HepG2 (cell line): ENCODE measurements at regions not wholly inside any gene's neighbourhood (a gene's known extent, or its start where the extent isn't known, plus 50 kb on each side); places are given as distances from the start of the nearest gene placed in this dataset.
A peak's percentile ranks its signal among the peaks of the same experiment; 100 is the strongest.

Experiments
- ATAC-seq: fragments of 200-7000 bp; cut with Tn5 transposase; 3 replicates; pipeline ENCODE4 v1.9.1; 2020; ENCODE audit warnings: mild to moderate bottlenecking, moderate library complexity
- BruUV-seq: library from RNA; stranded (reverse); fragments of 400-500 nt; replicated peaks from 2 replicates; lab custom pipeline; 2021; lab: Mats Ljungman, UMichigan
- CTCF ChIA-PET: fragments of 300-600 bp; formaldehyde crosslinking; extraction: SDS; loops from one replicate; lab custom pipeline; 2021; ENCODE audit warnings: low total read pairs, inconsistent platforms, low intra/inter-chr PET ratio; lab: Yijun Ruan, JAX
- POLR2A ChIA-PET: fragments of 350-600 bp; sonication (Branson Sonifier 250); formaldehyde crosslinking; loops from one replicate; lab custom pipeline; 2020; ENCODE audit warnings: antibody characterized with exemption, inconsistent platforms; lab: Yijun Ruan, JAX
- DNase-seq: peaks from one replicate; pipeline ENCODE4 v3.0.0-alpha.2; 2015; ENCODE audit warnings: low spot score
- FAIRE-seq: peaks from 3 replicates; lab custom pipeline; 2011; peaks lifted over from hg19 to GRCh38; lab: Jason Lieb, UNC
- H2AFZ ChIP-seq: one replicate; pipeline ENCODE4 v1.6.1; 2011; ENCODE audit warnings: low read length, inconsistent platforms
- H3K27ac ChIP-seq: fragments of 300-600 bp; 3 replicates; pipeline ENCODE4 v1.8.0; 2011; ENCODE audit warnings: mixed run types, mild to moderate bottlenecking, mixed read lengths, low read length, inconsistent platforms; ENCODE audit not compliant: insufficient read depth; ENCODE audit errors: extremely low read length
- H3K27me3 ChIP-seq, 2 experiments: fragments of 200-600 bp in 1 of 2; 2 replicates in 1 of 2; 3 replicates in 1 of 2; pipeline versions ENCODE4 v1.6.0 to v1.8.0; 2011; ENCODE audit warnings: low read length in 2 of 2, mild to moderate bottlenecking in 2 of 2, moderate library complexity in 2 of 2, inconsistent platforms in 1 of 2; ENCODE audit not compliant: insufficient read depth in 2 of 2, control insufficient read depth in 1 of 2
- H3K36me3 ChIP-seq, 2 experiments: fragments of 200-600 bp in 1 of 2; replicated peaks in 1 of 2; 2 replicates in 1 of 2; 3 replicates in 1 of 2; pipeline versions ENCODE4 v1.5.1 to v1.8.0; 2011; ENCODE audit warnings: low read length in 2 of 2, inconsistent platforms in 1 of 2; ENCODE audit not compliant: insufficient read depth in 2 of 2, control insufficient read depth in 1 of 2
- H3K4me1 ChIP-seq: 2 replicates; pipeline ENCODE4 v1.5.1; 2012; ENCODE audit warnings: low read length, inconsistent platforms; ENCODE audit not compliant: insufficient read depth
- H3K4me2 ChIP-seq: 2 replicates; pipeline ENCODE4 v1.6.0; 2011; ENCODE audit warnings: low read depth, low read length, inconsistent platforms
- H3K4me3 ChIP-seq, 3 experiments: fragments of 200-600 bp in 1 of 3; sonication (generic), shearing (Covaris generic) in 1 of 3; replicated peaks in 1 of 3; 2 replicates each; pipeline ENCODE4 v1.5.1; 2011 to 2016; ENCODE audit warnings: low read length in 3 of 3, inconsistent platforms in 2 of 3, low read depth in 2 of 3, mild to moderate bottlenecking in 2 of 3, control low read depth in 1 of 3, mixed read lengths in 1 of 3; ENCODE audit not compliant: insufficient read depth in 1 of 3
- H3K79me2 ChIP-seq: one replicate; pipeline ENCODE4 v1.6.1; 2011; ENCODE audit warnings: low read length, inconsistent platforms; ENCODE audit not compliant: insufficient read depth
- H3K9ac ChIP-seq: 2 replicates; pipeline ENCODE4 v1.6.0; 2011; ENCODE audit warnings: mild to moderate bottlenecking, low read depth, low read length, inconsistent platforms; ENCODE audit not compliant: insufficient read depth
- H3K9me3 ChIP-seq: 2 replicates; pipeline ENCODE4 v1.5.1; 2012; ENCODE audit warnings: mild to moderate bottlenecking, low read length
- H4K20me1 ChIP-seq: 2 replicates; pipeline ENCODE4 v1.6.0; 2011; ENCODE audit warnings: inconsistent platforms, mild to moderate bottlenecking, low read length, moderate library complexity; ENCODE audit not compliant: insufficient read depth
- CHD4 ChIP-seq: fragments of 200-600 bp; sonication (generic); IDR thresholded peaks from 2 replicates; pipeline ENCODE4 v1.7.0; 2017; ENCODE audit warnings: mild to moderate bottlenecking, low read length, borderline replicate concordance
- FOXA3 ChIP-seq: IDR thresholded peaks from 2 replicates; pipeline ENCODE4 v1.6.1; 2016; ENCODE audit warnings: missing genetic modification reagents, missing compliant biosample characterization
- HIVEP1 ChIP-seq: sonication (generic); formaldehyde crosslinking; IDR thresholded peaks from 2 replicates; pipeline ENCODE4 v1.4.0; 2020; ENCODE audit warnings: mild to moderate bottlenecking, missing genetic modification reagents
- HNF1A ChIP-seq, 2 experiments: sonication (generic) in 1 of 2; formaldehyde crosslinking in 1 of 2; IDR thresholded peaks; 2 replicates each; pipeline versions ENCODE4 v1.4.0 to v1.6.1; 2016 to 2020; ENCODE audit warnings: borderline replicate concordance in 1 of 2, low read depth in 1 of 2, mild to moderate bottlenecking in 1 of 2, missing genetic modification reagents in 1 of 2
- SRF ChIP-seq: IDR thresholded peaks from 2 replicates; pipeline ENCODE4 v1.6.1; 2011; ENCODE audit warnings: mild to moderate bottlenecking, low read depth, low read length, moderate library complexity
- ZC3H13 ChIP-seq: sonication (generic); formaldehyde crosslinking; IDR thresholded peaks from 2 replicates; pipeline ENCODE4 v1.8.1; 2023; ENCODE audit warnings: mild to moderate bottlenecking, missing genetic modification reagents, moderate library complexity
- ZNF3 ChIP-seq: IDR thresholded peaks from 2 replicates; pipeline ENCODE4 v1.7.0; 2017; ENCODE audit warnings: inconsistent platforms
- ZNF383 ChIP-seq: sonication (generic); formaldehyde crosslinking; IDR thresholded peaks from 2 replicates; pipeline ENCODE4 v1.4.0; 2020; ENCODE audit warnings: missing genetic modification reagents, mild to moderate bottlenecking, borderline replicate concordance
- ZNF512 ChIP-seq: sonication (generic); formaldehyde crosslinking; IDR thresholded peaks from 2 replicates; pipeline ENCODE4 v1.4.0; 2020; ENCODE audit warnings: mild to moderate bottlenecking, missing genetic modification reagents
- WGBS: methylation state at CpG from one replicate; pipeline ENCODE4 v1.1.6; 2017; ENCODE audit warnings: low lambda C conversion rate; 5-methylcytosine and 5-hydroxymethylcytosine counted together
- in situ Hi-C: cut with HindIII; loops from 2 replicates; pipeline ENCODE4 v1.10.0; 2017; ENCODE audit warnings: low pct_unique_long_range_greater_than_20kb; ENCODE audit not compliant: extremely low pct_ligation_motif_present
- intact Hi-C: fragments of 100-400 bp; cut with micrococcal nuclease; formaldehyde crosslinking; loops from one replicate; pipeline ENCODE4 v1.10.0; 2022; ENCODE audit not compliant: unreplicated experiment
- TF ChIP-seq, protein P1 (sequence below): sonication (generic); formaldehyde crosslinking; IDR thresholded peaks from 2 replicates; pipeline ENCODE4 v1.8.0; 2022; ENCODE audit warnings: missing genetic modification reagents, mild to moderate bottlenecking, inconsistent platforms, borderline replicate concordance
- TF ChIP-seq, protein P2 (sequence below): sonication (generic); formaldehyde crosslinking; IDR thresholded peaks from 2 replicates; pipeline ENCODE4 v1.5.0; 2020; ENCODE audit warnings: mild to moderate bottlenecking, low read depth, missing genetic modification reagents, borderline replicate concordance
- TF ChIP-seq, protein P3 (sequence below): sonication (generic); formaldehyde crosslinking; IDR thresholded peaks from 2 replicates; pipeline ENCODE4 v1.4.0; 2020; ENCODE audit warnings: missing genetic modification reagents
- TF ChIP-seq, protein P4 (sequence below): IDR thresholded peaks from 2 replicates; pipeline ENCODE4 v1.6.1; 2016; ENCODE audit warnings: mild to moderate bottlenecking, missing biosample characterization, missing genetic modification reagents

DNA sequence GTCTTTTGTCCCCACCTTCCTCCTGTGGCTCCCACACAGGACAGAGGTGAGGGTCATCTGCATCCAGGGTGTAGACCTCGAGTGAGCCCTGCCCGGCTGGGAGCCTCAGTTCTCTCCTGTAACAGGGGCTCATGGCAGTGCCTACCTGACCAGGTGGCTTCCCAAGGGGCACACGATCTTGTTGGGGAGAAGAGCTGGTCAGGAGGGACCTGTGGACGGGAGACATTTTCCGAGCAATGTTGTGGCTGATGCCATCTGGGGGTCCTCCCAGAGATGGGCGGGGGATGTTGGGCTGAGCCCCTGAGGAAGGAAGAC, 51.9 kb downstream of the CEBPB start:
- peak overlapping the region; percentile 87 for H3K4me2 ChIP-seq
- 0 out of 2 replicates have a peak, but pooled peaks have one; percentile 1 for TF ChIP-seq ZNF3 (CRISPR knock-in tag)
- TF ChIP-seq ZNF512 (CRISPR knock-in tag): no peak
- TF ChIP-seq, protein P1, sequence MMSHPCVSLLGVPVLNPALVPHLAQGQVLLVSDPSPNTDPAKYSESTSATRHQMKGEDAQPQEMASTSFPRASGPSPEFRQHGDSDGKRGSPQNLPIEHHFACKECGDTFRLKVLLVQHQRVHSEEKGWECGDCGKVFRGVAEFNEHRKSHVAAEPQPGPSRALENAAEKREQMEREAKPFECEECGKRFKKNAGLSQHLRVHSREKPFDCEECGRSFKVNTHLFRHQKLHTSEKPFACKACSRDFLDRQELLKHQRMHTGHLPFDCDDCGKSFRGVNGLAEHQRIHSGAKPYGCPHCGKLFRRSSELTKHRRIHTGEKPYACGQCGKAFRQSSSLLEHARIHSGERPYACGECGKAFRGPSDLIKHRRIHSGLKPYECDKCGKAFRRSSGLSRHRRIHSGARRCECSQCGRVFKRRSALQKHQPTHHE (CRISPR knock-in tag): no peak
- TF ChIP-seq ZNF383: peak; percentile 10; the same call in 1 of the 2 replicates
- TF ChIP-seq, protein P2, sequence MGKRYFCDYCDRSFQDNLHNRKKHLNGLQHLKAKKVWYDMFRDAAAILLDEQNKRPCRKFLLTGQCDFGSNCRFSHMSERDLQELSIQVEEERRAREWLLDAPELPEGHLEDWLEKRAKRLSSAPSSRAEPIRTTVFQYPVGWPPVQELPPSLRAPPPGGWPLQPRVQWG (CRISPR knock-in tag): no peak
- no peak for TF ChIP-seq HNF1A (IDR thresholded peaks at IDR 0.05; ENCODE audit: low read depth)
- TF ChIP-seq HNF1A (CRISPR knock-in tag; IDR thresholded peaks at IDR 0.05; ENCODE audit: borderline replicate concordance): no peak
- TF ChIP-seq, protein P3, sequence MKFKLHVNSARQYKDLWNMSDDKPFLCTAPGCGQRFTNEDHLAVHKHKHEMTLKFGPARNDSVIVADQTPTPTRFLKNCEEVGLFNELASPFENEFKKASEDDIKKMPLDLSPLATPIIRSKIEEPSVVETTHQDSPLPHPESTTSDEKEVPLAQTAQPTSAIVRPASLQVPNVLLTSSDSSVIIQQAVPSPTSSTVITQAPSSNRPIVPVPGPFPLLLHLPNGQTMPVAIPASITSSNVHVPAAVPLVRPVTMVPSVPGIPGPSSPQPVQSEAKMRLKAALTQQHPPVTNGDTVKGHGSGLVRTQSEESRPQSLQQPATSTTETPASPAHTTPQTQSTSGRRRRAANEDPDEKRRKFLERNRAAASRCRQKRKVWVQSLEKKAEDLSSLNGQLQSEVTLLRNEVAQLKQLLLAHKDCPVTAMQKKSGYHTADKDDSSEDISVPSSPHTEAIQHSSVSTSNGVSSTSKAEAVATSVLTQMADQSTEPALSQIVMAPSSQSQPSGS (CRISPR knock-in tag): no peak
- TF ChIP-seq, protein P4, sequence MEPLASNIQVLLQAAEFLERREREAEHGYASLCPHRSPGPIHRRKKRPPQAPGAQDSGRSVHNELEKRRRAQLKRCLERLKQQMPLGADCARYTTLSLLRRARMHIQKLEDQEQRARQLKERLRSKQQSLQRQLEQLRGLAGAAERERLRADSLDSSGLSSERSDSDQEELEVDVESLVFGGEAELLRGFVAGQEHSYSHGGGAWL: no peak
- TF ChIP-seq FOXA3 (CRISPR knock-in tag): no peak
- no peak; the same call in 1 of the 2 replicates for TF ChIP-seq HIVEP1 (CRISPR knock-in tag)
- peak; percentile 14; the same call in 1 of the 2 replicates for TF ChIP-seq CHD4
- TF ChIP-seq SRF: no peak
- no peak for TF ChIP-seq ZC3H13 (CRISPR knock-in tag)

More for the DNA sequence above, 51.9 kb downstream of the CEBPB start:
- intact Hi-C loops: loop anchor here (10.0 kb wide), 1 partner anchor 48 kb away; the partner anchor contains the start of gene CEBPB
- Histone ChIP-seq H3K9me3 (no peaks in the 10 kb centered on the region), H3K36me3 (no peaks in the 10 kb centered on the region), H2AFZ (no peak overlapping the region), H3K27ac (peak overlapping the region; percentile 28), H3K4me1 (peaks cover 100% of the 10 kb centered on the region), H3K27me3 (peaks cover 10 to 29% of the 10 kb centered on the region in 2 experiments; a peak in 4 of 5 replicates), H4K20me1 (no peaks in the 10 kb centered on the region), H3K79me2 (no peaks in the 10 kb centered on the region), H3K9ac (peak overlapping the region; percentile 72), H3K4me3 (peak overlapping the region in 1 of 3 experiments; percentile 56; a peak in 2 of 6 replicates)
- ATAC-seq: no peak
- POLR2A ChIA-PET: no interaction called here
- WGBS: 51% methylated on average over 6 of the region's 6 CpGs
- CTCF ChIA-PET: no interaction called here
- no TSS peak for BruUV-seq
- no peak for DNase-seq
- in situ Hi-C loops: no loop called here
- no peak for FAIRE-seq
